T-helper 2 cell treated with Interferon-gamma antibody and Interleukin-4, amounts not matched to agents 5 μg/mL and 100 μg/mL, for 36 hours (primary cell): ENCODE measurements at regions not wholly inside any gene's neighbourhood (a gene's known extent, or its start where the extent isn't known, plus 50 kb on each side); places are given as distances from the start of the nearest gene placed in this dataset.

Experiments used
- DNase-seq: peaks from one replicate; pipeline ENCODE4 v3.0.0; 2021; ENCODE audit warnings: low spot score
- H3K27ac Mint-ChIP-seq: one replicate; pipeline ENCODE4 v1.8.0; 2021; ENCODE audit warnings: mild to moderate bottlenecking, mixed read lengths
- H3K27me3 Mint-ChIP-seq: one replicate; pipeline ENCODE4 v1.8.0; 2021; ENCODE audit warnings: low read depth, mixed read lengths
- H3K36me3 Mint-ChIP-seq: one replicate; pipeline ENCODE4 v1.8.0; 2021; ENCODE audit warnings: low read depth, mixed read lengths
- H3K4me1 Mint-ChIP-seq: one replicate; pipeline ENCODE4 v1.8.0; 2021; ENCODE audit warnings: low read depth, mixed read lengths
- H3K4me3 Mint-ChIP-seq: one replicate; pipeline ENCODE4 v1.8.0; 2022; ENCODE audit warnings: mild to moderate bottlenecking, moderate library complexity, mixed read lengths
- H3K9me3 Mint-ChIP-seq: one replicate; pipeline ENCODE4 v1.8.0; 2021; ENCODE audit warnings: mixed read lengths

DNA sequence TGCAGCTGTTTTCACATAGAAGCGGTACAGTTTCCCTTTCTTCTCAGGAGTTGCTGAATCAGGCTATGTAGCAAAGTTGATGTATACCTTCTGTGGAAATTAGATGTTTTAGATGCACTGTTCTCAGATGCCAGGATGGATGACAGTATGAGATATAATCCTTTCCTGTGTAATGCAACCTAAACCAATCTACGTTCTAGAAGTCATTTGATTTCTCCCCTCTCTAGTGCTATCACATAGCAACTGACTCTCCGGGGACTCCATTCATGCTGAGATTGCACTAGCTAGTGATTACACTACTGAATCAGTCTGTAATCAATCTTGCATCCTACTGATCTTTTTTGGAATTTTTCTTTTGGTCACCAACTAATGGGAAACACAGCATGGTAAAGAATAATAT lies 1881.7 kb downstream of the PCDH7 start:
- H3K27ac Mint-ChIP-seq = no peak overlapping the region
- no peaks in the 10 kb centered on the region for H3K36me3 Mint-ChIP-seq
- DNase-seq = no peak
- peaks cover 3% of the 10 kb centered on the region for H3K9me3 Mint-ChIP-seq
- H3K4me1 Mint-ChIP-seq = no peaks in the 10 kb centered on the region
- no peak overlapping the region for H3K4me3 Mint-ChIP-seq
- H3K27me3 Mint-ChIP-seq = no peaks in the 10 kb centered on the region

- Mint-ChIP-seq H3K4me1 (no peaks in the 10 kb centered on the region), H3K27me3 (no peaks in the 10 kb centered on the region), H3K4me3 (no peak overlapping the region), H3K36me3 (no peaks in the 10 kb centered on the region), H3K27ac (no peak overlapping the region), H3K9me3 (peaks cover 32% of the 10 kb centered on the region)
- DNase-seq = no peak
Observed at GRCh38 chr4:32607978-32608377, 1887.8 kb downstream of the PCDH7 start.

- no peak overlapping the region for H3K27ac Mint-ChIP-seq
- DNase-seq = no peak
- H3K4me3 Mint-ChIP-seq = no peak overlapping the region
- H3K27me3 Mint-ChIP-seq = no peaks in the 10 kb centered on the region
- H3K9me3 Mint-ChIP-seq = peaks cover 65% of the 10 kb centered on the region
- H3K4me1 Mint-ChIP-seq = no peaks in the 10 kb centered on the region
- H3K36me3 Mint-ChIP-seq = no peaks in the 10 kb centered on the region
Observed at GRCh38 chr4:32624943-32625603, 1904.9 kb downstream of the PCDH7 start.

- Mint-ChIP-seq H3K36me3 (no peaks in the 10 kb centered on the region), H3K27ac (no peak overlapping the region), H3K27me3 (no peaks in the 10 kb centered on the region), H3K9me3 (peaks cover 65% of the 10 kb centered on the region), H3K4me1 (no peaks in the 10 kb centered on the region), H3K4me3 (no peak overlapping the region)
- DNase-seq = no peak
Observed at GRCh38 chr4:32625687-32626337, 1905.6 kb downstream of the PCDH7 start.

DNA sequence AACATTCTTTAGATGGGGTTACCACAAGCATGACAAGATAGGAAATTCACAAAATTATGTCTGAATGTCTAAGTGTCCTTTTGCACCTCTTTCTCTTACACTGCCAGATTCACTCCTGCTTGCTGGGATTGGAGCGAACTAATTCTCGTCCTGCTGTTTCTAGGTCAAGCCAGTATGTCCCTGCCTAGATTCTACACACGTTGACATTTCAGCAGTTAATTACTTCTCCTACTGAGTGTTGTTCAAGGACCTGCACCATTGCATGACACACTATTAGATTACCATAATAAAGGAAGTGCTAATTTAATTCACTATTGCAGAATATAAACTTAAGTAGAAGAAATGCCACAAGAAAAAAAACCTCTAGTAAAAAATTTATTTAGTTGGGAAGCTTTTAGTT lies 1911.7 kb downstream of the PCDH7 start:
- Mint-ChIP-seq H3K4me3 (no peak overlapping the region), H3K9me3 (peaks cover 33% of the 10 kb centered on the region), H3K27ac (no peak overlapping the region), H3K27me3 (no peaks in the 10 kb centered on the region), H3K4me1 (no peaks in the 10 kb centered on the region), H3K36me3 (no peaks in the 10 kb centered on the region)
- DNase-seq = no peak

- H3K27ac Mint-ChIP-seq = no peak overlapping the region
- H3K4me3 Mint-ChIP-seq = no peak overlapping the region
- H3K27me3 Mint-ChIP-seq = no peaks in the 10 kb centered on the region
- no peaks in the 10 kb centered on the region for H3K4me1 Mint-ChIP-seq
- no peak for DNase-seq
- H3K36me3 Mint-ChIP-seq = no peaks in the 10 kb centered on the region
- H3K9me3 Mint-ChIP-seq = peaks cover 25% of the 10 kb centered on the region
Observed at GRCh38 chr4:32633421-32633820, 1913.3 kb downstream of the PCDH7 start.

- H3K36me3 Mint-ChIP-seq = no peaks in the 10 kb centered on the region
- DNase-seq = no peak
- H3K9me3 Mint-ChIP-seq = peaks cover 30% of the 10 kb centered on the region
- no peaks in the 10 kb centered on the region for H3K4me1 Mint-ChIP-seq
- no peaks in the 10 kb centered on the region for H3K27me3 Mint-ChIP-seq
- no peak overlapping the region for H3K27ac Mint-ChIP-seq
- H3K4me3 Mint-ChIP-seq = no peak overlapping the region
Observed at GRCh38 chr4:32645653-32646052, 1925.5 kb downstream of the PCDH7 start.

- Mint-ChIP-seq H3K9me3 (peaks cover 45% of the 10 kb centered on the region), H3K36me3 (no peaks in the 10 kb centered on the region), H3K27ac (no peak overlapping the region), H3K4me1 (no peaks in the 10 kb centered on the region), H3K4me3 (no peak overlapping the region), H3K27me3 (no peaks in the 10 kb centered on the region)
- no peak for DNase-seq
Observed at GRCh38 chr4:32658019-32658418, 1937.8 kb downstream of the PCDH7 start.

GRCh38 chr4:32661229-32661628 lies 1941.1 kb downstream of the PCDH7 start:
- no peaks in the 10 kb centered on the region for H3K27me3 Mint-ChIP-seq
- H3K4me3 Mint-ChIP-seq = no peak overlapping the region
- DNase-seq = no peak

DNA sequence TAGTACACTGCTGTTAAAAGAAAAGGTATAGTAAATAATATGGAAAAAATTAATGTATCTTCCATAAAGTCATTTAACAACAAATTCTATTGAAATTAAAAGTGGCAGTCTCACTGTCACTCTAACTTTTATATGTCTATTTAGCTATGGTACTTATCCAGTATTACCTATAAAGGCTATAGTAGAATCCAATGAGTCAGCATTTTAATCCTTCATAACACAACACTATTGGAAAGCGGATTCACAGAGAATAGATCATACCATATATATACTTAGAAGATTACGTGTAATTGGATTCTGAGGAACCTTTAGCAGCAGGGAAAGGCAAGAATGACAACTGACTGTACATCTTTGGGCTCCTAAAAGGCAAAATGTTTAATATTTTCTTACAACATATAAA lies 1942.6 kb downstream of the PCDH7 start:
- no peak for DNase-seq
- H3K36me3 Mint-ChIP-seq = no peaks in the 10 kb centered on the region
- no peak overlapping the region for H3K4me3 Mint-ChIP-seq
- H3K27me3 Mint-ChIP-seq = no peaks in the 10 kb centered on the region
- H3K9me3 Mint-ChIP-seq = peaks cover 36% of the 10 kb centered on the region
- no peaks in the 10 kb centered on the region for H3K4me1 Mint-ChIP-seq
- no peak overlapping the region for H3K27ac Mint-ChIP-seq

More at GRCh38 chr4:32661229-32661628, 1941.1 kb downstream of the PCDH7 start:
- Mint-ChIP-seq H3K27ac (no peak overlapping the region), H3K4me1 (no peaks in the 10 kb centered on the region), H3K9me3 (peaks cover 44% of the 10 kb centered on the region), H3K36me3 (no peaks in the 10 kb centered on the region)

- H3K27ac Mint-ChIP-seq = no peak overlapping the region
- no peaks in the 10 kb centered on the region for H3K27me3 Mint-ChIP-seq
- H3K4me1 Mint-ChIP-seq = no peaks in the 10 kb centered on the region
- H3K36me3 Mint-ChIP-seq = no peaks in the 10 kb centered on the region
- DNase-seq = no peak
- H3K4me3 Mint-ChIP-seq = no peak overlapping the region
- peaks cover 35% of the 10 kb centered on the region for H3K9me3 Mint-ChIP-seq
Observed at GRCh38 chr4:32672359-32672758, 1952.2 kb downstream of the PCDH7 start.

DNA sequence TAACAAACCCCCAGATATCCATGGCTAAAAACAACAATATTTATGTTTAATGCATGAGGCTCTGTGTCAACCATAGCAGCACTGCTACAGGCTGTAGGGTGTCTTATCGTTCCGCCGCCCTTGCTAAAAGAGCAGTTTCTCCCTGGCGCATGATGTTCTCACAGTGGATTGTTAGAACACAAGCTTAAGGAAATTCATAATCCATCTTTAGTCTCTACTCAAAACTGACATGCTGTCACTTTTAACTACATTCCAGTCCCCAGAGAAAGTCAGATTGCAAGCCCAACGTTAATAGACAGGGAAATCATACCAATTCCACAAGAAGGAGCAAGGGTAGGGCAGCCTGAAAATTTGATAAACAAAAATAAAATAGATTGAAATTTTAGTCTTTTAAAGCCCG lies 1960.8 kb downstream of the PCDH7 start:
- H3K27me3 Mint-ChIP-seq = no peaks in the 10 kb centered on the region
- no peaks in the 10 kb centered on the region for H3K4me1 Mint-ChIP-seq
- H3K27ac Mint-ChIP-seq = no peak overlapping the region
- no peak overlapping the region for H3K4me3 Mint-ChIP-seq
- no peak for DNase-seq
- H3K9me3 Mint-ChIP-seq = peaks cover 52% of the 10 kb centered on the region
- H3K36me3 Mint-ChIP-seq = no peaks in the 10 kb centered on the region

DNA sequence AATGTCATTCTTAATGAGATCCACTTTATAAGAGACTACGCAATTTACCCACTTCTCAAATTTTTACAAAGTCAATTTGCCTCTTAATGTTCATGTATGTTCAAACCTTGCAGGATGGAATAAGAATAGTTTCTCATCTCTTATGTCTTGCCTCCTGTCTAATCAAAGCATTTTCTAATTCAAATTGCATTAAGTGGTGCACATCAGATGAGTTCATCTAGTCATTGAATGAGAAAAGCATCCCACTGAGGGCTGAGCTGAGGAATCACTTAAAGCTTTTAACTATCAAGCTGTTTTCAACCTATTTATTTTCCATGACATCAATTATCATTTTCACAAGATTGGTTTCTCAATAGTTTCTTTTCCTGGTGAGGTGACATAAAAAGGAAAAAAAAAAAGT lies 1964.0 kb downstream of the PCDH7 start:
- Mint-ChIP-seq H3K27ac (no peak overlapping the region), H3K36me3 (no peaks in the 10 kb centered on the region), H3K4me1 (no peaks in the 10 kb centered on the region), H3K27me3 (no peaks in the 10 kb centered on the region), H3K4me3 (no peak overlapping the region), H3K9me3 (peaks cover 32% of the 10 kb centered on the region)
- no peak for DNase-seq

DNA sequence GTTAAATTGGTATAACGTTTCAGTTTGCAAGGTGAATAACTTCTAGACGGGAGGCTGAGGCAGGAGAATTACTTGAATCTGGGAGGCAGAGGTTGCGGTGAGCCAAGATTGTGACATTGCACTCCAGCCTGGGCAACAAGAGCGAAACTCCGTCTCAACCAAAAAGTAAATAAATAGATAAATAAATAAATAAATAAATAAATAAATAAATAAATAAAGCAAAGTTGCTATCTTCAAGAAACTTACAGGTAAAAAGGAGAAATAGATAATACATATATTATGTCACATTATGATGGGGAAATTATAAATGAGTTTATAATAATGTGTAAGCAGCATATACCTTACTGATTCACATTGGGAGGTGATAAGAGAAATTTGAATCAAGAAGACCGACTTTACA lies 1966.0 kb downstream of the PCDH7 start:
- Mint-ChIP-seq H3K4me3 (no peak overlapping the region), H3K36me3 (no peaks in the 10 kb centered on the region), H3K9me3 (peaks cover 20% of the 10 kb centered on the region), H3K27ac (no peak overlapping the region), H3K27me3 (no peaks in the 10 kb centered on the region), H3K4me1 (no peaks in the 10 kb centered on the region)
- no peak for DNase-seq

DNA sequence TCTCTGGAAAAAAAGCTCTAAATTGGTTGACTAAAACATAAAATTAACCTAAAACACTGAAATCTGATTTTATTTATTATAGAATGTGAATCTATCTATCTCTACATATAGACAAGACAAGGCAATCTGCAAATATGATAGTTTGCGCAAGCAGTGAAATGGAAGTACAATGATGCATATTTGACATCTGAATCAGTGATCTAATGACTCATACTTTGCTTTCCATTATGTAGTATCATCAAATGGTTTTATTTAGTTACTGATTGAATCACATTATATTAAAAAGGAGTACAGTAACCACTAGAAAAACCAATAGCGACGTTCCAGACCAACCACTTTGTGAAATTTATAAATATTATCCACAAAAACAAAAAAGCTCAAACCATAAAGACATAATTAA lies 1969.3 kb downstream of the PCDH7 start:
- Mint-ChIP-seq H3K9me3 (peaks cover 21% of the 10 kb centered on the region), H3K27ac (no peak overlapping the region), H3K36me3 (no peaks in the 10 kb centered on the region), H3K4me1 (no peaks in the 10 kb centered on the region), H3K4me3 (no peak overlapping the region), H3K27me3 (no peaks in the 10 kb centered on the region)
- no peak for DNase-seq
